ENCODE measurements at regions not wholly inside any gene's neighbourhood (a gene's known extent, or its start where the extent isn't known, plus 50 kb on each side); places are given as distances from the start of the nearest gene placed in this dataset.
"Not testable (repeated sequence)": the region's sequence is repeated elsewhere in the genome, so short reads cannot be mapped to it uniquely, and the experiment has no call there.

GRCh38 chr6:155645325-155645724 is 189.7 kb upstream of the NOX3 start:
- Histone ChIP-seq H3K9ac (ENCODE audit: insufficient read length) (peak overlapping the region; percentile 69), H3K9me3 (ENCODE audit: low read depth, low read length) (peaks cover 4% of the 10 kb centered on the region; the same call in 1 of the 2 replicates), H3K36me3 (ENCODE audit: insufficient read depth, low read length) (no peaks in the 10 kb centered on the region; the same call in 1 of the 2 replicates), H3K27ac (peak overlapping the region; percentile 93; the same call in 1 of the 2 replicates), H3K4me3 (no peak overlapping the region)
- no peak for DNase-seq (ENCODE audit: low read depth, low spot score)
- TF ChIP-seq FOXP2 (optimal IDR thresholded peaks at IDR 0.05; ENCODE audit: control extremely low read depth, extremely low read length, insufficient read depth) (no peak), POLR2AphosphoS5 (IDR thresholded peaks at IDR 0.05; ENCODE audit: borderline replicate concordance, low read depth, low read length) (no peak), EZH2 (IDR thresholded peaks at IDR 0.05) (no peak)

- H3K9ac ChIP-seq (ENCODE audit: insufficient read length) = no peak overlapping the region
- no peak for DNase-seq (ENCODE audit: low read depth, low spot score)
- H3K9me3 ChIP-seq (ENCODE audit: low read depth, low read length) = peaks cover 4% of the 10 kb centered on the region; the same call in 1 of the 2 replicates
- H3K27ac ChIP-seq = no peak overlapping the region
- no peaks in the 10 kb centered on the region for H3K36me3 ChIP-seq (ENCODE audit: insufficient read depth, low read length)
- no peak overlapping the region for H3K4me3 ChIP-seq
- TF ChIP-seq POLR2AphosphoS5 (IDR thresholded peaks at IDR 0.05; ENCODE audit: borderline replicate concordance, low read depth, low read length) (no peak), FOXP2 (optimal IDR thresholded peaks at IDR 0.05; ENCODE audit: control extremely low read depth, extremely low read length, insufficient read depth) (no peak), EZH2 (IDR thresholded peaks at IDR 0.05) (no peak)
Measured at GRCh38 chr6:155641603-155642002, 186.0 kb upstream of the NOX3 start.

- no peak for DNase-seq (ENCODE audit: low read depth, low spot score)
- Histone ChIP-seq H3K9ac (ENCODE audit: insufficient read length) (no peak overlapping the region), H3K4me3 (no peak overlapping the region), H3K36me3 (ENCODE audit: insufficient read depth, low read length) (no peaks in the 10 kb centered on the region), H3K27ac (no peak overlapping the region), H3K9me3 (ENCODE audit: low read depth, low read length) (peaks cover 4% of the 10 kb centered on the region; the same call in 1 of the 2 replicates)
- TF ChIP-seq EZH2 (IDR thresholded peaks at IDR 0.05) (no peak), POLR2AphosphoS5 (IDR thresholded peaks at IDR 0.05; ENCODE audit: borderline replicate concordance, low read depth, low read length) (no peak), FOXP2 (optimal IDR thresholded peaks at IDR 0.05; ENCODE audit: control extremely low read depth, extremely low read length, insufficient read depth) (no peak)
Measured at GRCh38 chr6:155638200-155638599, 182.6 kb upstream of the NOX3 start.

- Histone ChIP-seq H3K9me3 (ENCODE audit: low read depth, low read length) (no peaks in the 10 kb centered on the region), H3K27ac (no peak overlapping the region), H3K9ac (ENCODE audit: insufficient read length) (no peak overlapping the region), H3K4me3 (no peak overlapping the region), H3K36me3 (ENCODE audit: insufficient read depth, low read length) (no peaks in the 10 kb centered on the region)
- TF ChIP-seq POLR2AphosphoS5 (IDR thresholded peaks at IDR 0.05; ENCODE audit: borderline replicate concordance, low read depth, low read length) (no peak), FOXP2 (optimal IDR thresholded peaks at IDR 0.05; ENCODE audit: control extremely low read depth, extremely low read length, insufficient read depth) (no peak), EZH2 (IDR thresholded peaks at IDR 0.05) (no peak)
- DNase-seq (ENCODE audit: low read depth, low spot score) = no peak
Measured at GRCh38 chr6:155635416-155635815, 179.8 kb upstream of the NOX3 start.

GRCh38 chr6:155630085-155630484 is 174.4 kb upstream of the NOX3 start:
- TF ChIP-seq POLR2AphosphoS5 (IDR thresholded peaks at IDR 0.05; ENCODE audit: borderline replicate concordance, low read depth, low read length) (no peak), FOXP2 (optimal IDR thresholded peaks at IDR 0.05; ENCODE audit: control extremely low read depth, extremely low read length, insufficient read depth) (no peak), EZH2 (IDR thresholded peaks at IDR 0.05) (no peak)
- Histone ChIP-seq H3K36me3 (ENCODE audit: insufficient read depth, low read length) (no peaks in the 10 kb centered on the region), H3K4me3 (no peak overlapping the region), H3K27ac (no peak overlapping the region), H3K9ac (ENCODE audit: insufficient read length) (no peak overlapping the region), H3K9me3 (ENCODE audit: low read depth, low read length) (no peaks in the 10 kb centered on the region)
- DNase-seq (ENCODE audit: low read depth, low spot score) = no peak

GRCh38 chr6:155629652-155630051 is 174.0 kb upstream of the NOX3 start:
- H3K4me3 ChIP-seq = no peak overlapping the region
- no peak overlapping the region for H3K9ac ChIP-seq (ENCODE audit: insufficient read length)
- TF ChIP-seq EZH2 (IDR thresholded peaks at IDR 0.05) = no peak
- no peak for TF ChIP-seq POLR2AphosphoS5 (IDR thresholded peaks at IDR 0.05; ENCODE audit: borderline replicate concordance, low read depth, low read length)
- no peak for TF ChIP-seq FOXP2 (optimal IDR thresholded peaks at IDR 0.05; ENCODE audit: control extremely low read depth, extremely low read length, insufficient read depth)
- H3K36me3 ChIP-seq (ENCODE audit: insufficient read depth, low read length) = no peaks in the 10 kb centered on the region
- H3K9me3 ChIP-seq (ENCODE audit: low read depth, low read length) = no peaks in the 10 kb centered on the region
- no peak overlapping the region for H3K27ac ChIP-seq
- DNase-seq (ENCODE audit: low read depth, low spot score) = no peak

- H3K9me3 ChIP-seq (ENCODE audit: low read depth, low read length) = no peaks in the 10 kb centered on the region
- no peaks in the 10 kb centered on the region for H3K36me3 ChIP-seq (ENCODE audit: insufficient read depth, low read length)
- DNase-seq (ENCODE audit: low read depth, low spot score) = no peak
- TF ChIP-seq POLR2AphosphoS5 (IDR thresholded peaks at IDR 0.05; ENCODE audit: borderline replicate concordance, low read depth, low read length) (no peak), EZH2 (IDR thresholded peaks at IDR 0.05) (no peak), FOXP2 (optimal IDR thresholded peaks at IDR 0.05; ENCODE audit: control extremely low read depth, extremely low read length, insufficient read depth) (no peak)
- no peak overlapping the region for H3K9ac ChIP-seq (ENCODE audit: insufficient read length)
- no peak overlapping the region for H3K27ac ChIP-seq
- H3K4me3 ChIP-seq = no peak overlapping the region
Measured at GRCh38 chr6:155628306-155628705, 172.7 kb upstream of the NOX3 start.

- not testable (repeated sequence) for H3K9ac ChIP-seq (ENCODE audit: insufficient read length)
Measured at GRCh38 chr6:155627722-155628212, 172.1 kb upstream of the NOX3 start.

GRCh38 chr6:155623450-155624178 is 168.0 kb upstream of the NOX3 start:
- no peak for TF ChIP-seq FOXP2 (optimal IDR thresholded peaks at IDR 0.05; ENCODE audit: control extremely low read depth, extremely low read length, insufficient read depth)
- TF ChIP-seq POLR2AphosphoS5 (IDR thresholded peaks at IDR 0.05; ENCODE audit: borderline replicate concordance, low read depth, low read length) = no peak
- TF ChIP-seq EZH2 (IDR thresholded peaks at IDR 0.05) = no peak
- no peak overlapping the region for H3K9ac ChIP-seq (ENCODE audit: insufficient read length)
- DNase-seq (ENCODE audit: low read depth, low spot score) = no peak
- H3K9me3 ChIP-seq (ENCODE audit: low read depth, low read length) = no peaks in the 10 kb centered on the region
- H3K4me3 ChIP-seq = no peak overlapping the region
- no peak overlapping the region for H3K27ac ChIP-seq
- no peaks in the 10 kb centered on the region for H3K36me3 ChIP-seq (ENCODE audit: insufficient read depth, low read length)

More at GRCh38 chr6:155627722-155628212, 172.1 kb upstream of the NOX3 start:
- H3K4me3 ChIP-seq; H3K36me3 ChIP-seq (ENCODE audit: insufficient read depth, low read length); DNase-seq (ENCODE audit: low read depth, low spot score); H3K27ac ChIP-seq; H3K9me3 ChIP-seq (ENCODE audit: low read depth, low read length): not testable (repeated sequence)

Measured in SK-N-MC (cell line).